SK-N-SH treated with all-trans-retinoic acid at 6 μM for 48 hours (cell line): ENCODE measurements at regions not wholly inside any gene's neighbourhood (a gene's known extent, or its start where the extent isn't known, plus 50 kb on each side); places are given as distances from the start of the nearest gene placed in this dataset.

ENCODE experiments used
- PPARA ChIP-seq: fragments of 250-450 bp; sonication (Bioruptor Pico); IDR thresholded peaks from 2 replicates; pipeline ENCODE4 v1.5.0; 2020; ENCODE audit warnings: mild to moderate bottlenecking, borderline replicate concordance
- ZFP3 ChIP-seq: fragments of 250-450 bp; sonication (Bioruptor Pico); IDR thresholded peaks from 2 replicates; pipeline ENCODE4 v1.5.0; 2020; ENCODE audit warnings: mild to moderate bottlenecking, moderate library complexity

DNA sequence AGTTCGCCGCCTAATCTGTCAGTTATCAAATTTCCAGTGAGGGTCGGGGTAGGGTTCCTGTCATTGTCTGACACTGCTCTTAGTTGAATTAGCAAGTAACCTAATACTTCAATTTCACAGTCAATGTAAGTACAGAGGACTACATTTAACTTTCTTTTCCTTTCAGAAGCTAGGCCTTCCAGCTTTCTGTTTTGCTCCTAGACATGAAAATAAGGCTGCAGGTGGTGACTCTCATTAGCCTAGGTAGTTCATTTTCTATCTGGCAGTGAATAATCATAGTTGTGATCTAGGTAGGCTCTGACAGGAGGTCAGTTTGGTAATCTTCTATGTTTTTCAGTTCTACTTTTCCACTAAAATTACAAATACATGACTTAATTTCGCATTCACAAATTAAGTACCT, 783.1 kb downstream of the MRPL39 start:
- TF ChIP-seq ZFP3, result no peak
- no peak for TF ChIP-seq PPARA (CRISPR knock-in tag)
